ENCODE measurements at regions not wholly inside any gene's neighbourhood (a gene's known extent, or its start where the extent isn't known, plus 50 kb on each side); places are given as distances from the start of the nearest gene placed in this dataset.

DNA sequence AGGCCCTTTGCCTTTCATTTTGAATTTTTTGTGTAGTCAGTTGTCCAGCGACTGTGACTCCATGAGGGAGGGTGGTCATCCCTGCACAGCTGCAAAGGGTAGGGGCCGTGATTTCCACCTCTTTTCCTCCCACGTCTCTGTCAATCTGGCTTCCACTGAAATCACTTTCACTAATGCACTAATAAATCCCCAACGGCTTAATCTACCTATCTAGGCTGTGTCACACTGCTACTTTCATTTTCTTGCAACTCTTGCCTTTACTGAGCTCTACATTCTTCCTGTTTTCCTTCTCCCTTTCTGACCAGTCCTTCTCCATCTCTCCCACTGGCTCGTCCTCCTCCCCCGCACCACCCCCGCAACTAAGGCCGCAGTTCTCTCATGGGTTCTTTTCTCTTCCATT, 212.3 kb upstream of the FOXN3 start:
- DNase-seq: no peak

DNA sequence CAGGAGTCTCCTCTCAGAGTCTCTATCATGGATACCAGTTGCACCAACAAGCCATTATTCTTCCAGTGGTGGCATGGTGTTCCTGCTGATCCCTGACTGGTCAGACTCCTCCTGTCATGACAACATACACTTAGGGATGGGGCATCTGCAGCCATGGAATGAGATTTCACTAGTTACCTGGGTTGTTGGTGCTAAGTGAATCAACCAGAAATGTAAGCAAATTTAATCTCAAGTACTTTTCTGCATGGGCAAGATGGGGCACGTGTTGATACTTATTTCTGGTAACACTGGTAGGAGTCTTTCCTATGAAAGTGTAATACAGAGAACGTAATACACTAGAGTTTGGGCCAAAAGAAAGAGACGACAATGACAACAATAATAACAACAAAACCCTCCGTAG, 211.5 kb upstream of the FOXN3 start:
- DNase-seq: no peak

DNA sequence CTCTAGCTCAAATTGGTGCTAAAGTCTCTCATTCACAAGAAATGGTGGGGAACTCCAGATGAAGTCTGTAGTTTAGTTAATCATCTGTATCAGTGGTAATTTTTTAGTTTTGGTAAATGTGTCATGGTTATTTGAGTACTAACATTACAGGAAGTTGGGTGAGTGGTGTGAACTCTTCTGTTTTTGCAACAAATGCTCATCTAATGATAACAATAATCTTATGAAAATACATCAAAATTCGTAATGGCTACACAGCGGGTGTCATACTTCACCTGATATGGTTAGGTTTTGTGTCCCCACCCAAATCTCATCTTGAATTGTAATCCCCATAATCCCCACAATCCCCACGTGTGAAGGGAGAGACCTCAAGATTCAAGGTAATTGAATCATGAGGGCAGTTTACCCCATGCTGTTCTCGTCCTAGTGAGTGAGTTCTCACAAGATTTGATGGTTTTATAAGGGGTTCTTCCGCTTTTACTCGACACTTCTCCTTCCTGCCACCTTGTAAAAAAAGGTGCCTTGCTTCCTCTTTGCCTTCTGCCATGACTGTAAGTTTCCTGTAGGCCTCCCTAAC, 209.3 kb upstream of the FOXN3 start:
- DNase-seq: no peak

DNA sequence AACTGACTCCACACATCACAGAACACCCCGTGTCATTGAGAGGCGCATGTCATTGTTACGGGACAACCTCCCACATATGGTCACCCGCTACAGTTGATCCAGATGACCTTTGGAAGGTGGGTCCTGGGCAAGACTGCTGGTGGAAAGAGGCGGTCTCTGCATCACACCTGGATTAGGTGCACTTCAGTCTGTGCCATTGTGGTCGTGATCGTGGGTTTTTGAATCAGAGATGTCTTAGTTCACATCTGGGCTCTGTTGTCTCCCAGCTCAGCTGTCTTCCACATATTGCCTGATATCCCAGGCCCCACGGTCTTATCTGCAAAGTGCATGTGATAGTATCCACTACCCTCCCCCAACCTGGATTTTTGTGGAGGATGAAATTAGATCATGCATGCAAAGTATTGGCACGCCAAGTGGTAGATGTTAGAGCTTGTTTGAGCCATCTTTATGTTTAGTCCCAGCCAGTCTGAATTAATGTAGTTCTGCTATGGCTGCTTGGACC, 208.7 kb upstream of the FOXN3 start:
- DNase-seq: no peak

DNA sequence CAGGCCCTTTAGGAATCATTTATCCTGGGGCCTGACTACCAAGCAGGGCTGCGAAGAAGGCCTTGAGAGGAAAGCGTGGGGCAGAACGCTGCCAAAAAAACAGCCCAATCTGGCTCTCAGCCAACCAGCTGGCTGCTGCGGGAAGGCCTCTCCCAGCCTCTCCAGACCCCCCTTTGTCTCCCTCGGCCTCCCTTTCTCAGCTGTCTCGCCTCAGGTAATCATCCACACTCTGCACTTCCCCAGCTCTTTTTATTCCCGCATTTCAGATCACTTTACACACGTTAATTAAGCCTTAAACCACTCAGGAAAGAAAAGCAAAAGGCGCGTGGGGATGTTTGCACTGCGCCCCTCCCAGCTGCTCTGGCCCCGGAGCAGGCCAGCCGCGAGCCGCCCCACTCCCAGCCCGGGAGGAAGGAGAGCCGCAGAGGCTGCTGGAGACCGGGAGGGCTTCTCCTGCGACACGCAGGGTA, 208.2 kb upstream of the FOXN3 start:
- DNase-seq: peak; percentile 73

DNA sequence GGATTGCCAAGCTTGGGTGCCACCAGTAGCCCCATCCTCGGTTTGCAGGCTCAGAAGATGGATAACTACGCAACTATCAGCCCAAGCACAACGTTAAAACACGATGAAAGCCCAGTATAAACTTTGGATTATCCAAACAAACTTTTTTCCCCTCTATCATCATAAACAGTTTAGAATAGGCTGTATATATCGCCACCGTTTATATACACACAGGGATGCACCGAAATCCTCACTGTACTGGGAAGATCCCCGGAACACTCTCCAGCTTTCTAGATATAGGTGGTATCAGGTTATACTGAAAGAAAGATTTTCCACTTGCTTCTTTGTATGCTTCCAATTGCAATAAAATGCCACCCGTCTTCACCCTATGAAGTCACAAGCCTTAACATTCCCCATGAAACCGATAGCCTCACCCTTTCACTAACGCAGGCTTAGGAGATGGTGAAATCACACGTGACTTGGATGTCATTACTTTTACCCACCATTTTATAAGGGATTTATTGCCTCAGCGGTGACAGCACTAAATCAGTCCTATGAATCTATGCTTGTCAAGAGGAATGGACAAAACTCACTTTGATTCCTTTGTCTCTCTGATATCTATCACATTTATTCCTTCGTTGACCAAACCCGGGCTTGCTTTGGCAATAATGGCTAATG, 207.6 kb upstream of the FOXN3 start:
- DNase-seq: no peak

DNA sequence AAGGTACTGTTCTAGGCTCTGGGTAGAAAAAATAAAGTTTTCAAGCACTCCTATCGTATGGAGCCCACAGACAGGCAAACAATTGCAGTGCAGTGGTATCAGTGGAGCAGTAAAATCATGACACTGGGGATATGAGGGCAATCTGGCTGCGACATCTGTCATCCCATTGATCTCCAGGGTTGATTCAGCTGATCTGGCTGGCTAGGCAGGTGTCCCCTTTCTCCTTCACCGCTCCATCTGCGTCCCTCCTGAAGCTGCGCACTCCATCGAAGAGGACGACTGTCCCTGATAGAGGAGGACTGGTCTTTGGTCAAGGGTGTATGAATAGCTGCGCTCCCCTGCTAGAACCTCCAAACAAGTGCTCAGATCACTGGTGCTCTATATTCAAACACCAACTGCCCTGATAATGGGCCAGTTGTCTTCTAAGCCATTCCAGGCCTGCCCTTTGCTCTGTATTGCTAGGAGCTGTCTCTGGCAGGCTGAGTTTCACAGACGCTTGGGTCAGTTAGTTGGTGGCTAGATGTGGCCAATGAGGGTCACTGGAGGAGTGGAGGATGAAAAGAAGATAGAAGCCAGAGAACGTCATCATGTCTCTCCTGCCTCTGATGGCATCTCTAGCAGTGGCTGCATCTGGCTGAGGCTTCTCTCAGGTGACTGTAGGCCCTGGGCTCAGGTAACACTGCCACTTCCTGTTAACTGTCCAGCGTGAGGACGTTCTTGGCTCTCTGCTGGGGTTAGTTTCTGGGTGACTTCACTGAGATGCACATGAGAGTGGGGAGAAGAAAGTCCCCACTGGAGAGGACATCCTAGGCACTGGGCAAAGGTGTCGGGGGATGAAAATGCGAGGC, 205.0 kb upstream of the FOXN3 start:
- no peak for DNase-seq

DNA sequence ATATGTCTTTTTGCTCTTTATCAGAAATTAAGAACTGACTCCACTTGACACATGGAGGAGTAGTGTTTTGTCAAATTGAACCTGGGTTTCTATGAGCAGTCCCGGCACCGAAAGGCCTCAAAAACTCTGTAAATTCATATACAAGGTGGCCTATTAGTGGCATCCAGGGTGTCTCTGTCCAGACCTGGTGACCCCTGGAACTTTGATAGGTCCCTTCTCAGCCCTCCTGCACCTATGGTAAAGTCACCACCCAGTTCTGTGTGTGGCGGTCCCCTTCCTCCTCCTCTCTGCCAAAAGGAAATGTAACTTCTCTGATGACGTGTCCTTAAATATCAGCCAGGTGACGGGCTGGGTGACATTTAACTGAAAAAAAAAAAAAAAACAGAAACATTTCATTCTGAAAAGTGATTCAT, 204.0 kb upstream of the FOXN3 start:
- DNase-seq: no peak

DNA sequence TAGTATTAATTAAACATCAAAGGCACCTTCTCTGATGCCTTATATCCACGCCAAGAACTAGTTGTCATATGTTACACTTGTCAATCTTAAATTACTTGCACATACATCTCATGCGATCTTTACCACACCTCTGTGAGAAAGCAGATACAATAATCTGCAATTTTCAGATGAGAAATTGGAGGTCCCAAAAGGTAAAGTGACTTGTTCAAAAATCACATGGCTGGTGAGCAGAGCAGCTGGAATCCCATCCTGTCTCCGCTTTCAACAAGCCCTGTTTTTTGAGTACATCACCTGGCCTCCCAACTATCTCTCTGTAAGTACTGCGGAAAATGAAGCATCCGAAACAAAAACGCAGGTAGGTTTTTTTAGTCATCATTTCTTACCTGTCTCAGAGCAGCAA, 203.4 kb upstream of the FOXN3 start:
- no peak for DNase-seq

DNA sequence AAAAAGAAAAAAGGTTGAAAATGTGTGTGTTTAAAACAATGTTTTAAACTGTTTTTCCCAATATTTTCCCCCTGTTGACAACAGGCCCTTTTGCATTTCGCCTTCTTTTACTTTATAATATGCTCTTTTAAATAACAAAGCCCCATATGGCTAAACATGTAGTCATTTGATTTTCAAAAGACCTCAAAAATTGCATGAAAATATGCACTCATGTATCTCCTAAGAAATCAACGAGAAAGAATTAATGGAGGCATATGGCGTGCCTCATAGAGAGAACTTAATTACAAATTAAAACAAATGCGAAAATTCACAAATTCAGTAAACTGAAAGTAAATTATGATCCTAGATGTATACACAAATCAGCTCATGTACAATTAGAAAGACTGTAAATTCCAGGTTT, 202.6 kb upstream of the FOXN3 start:
- DNase-seq: no peak

DNA sequence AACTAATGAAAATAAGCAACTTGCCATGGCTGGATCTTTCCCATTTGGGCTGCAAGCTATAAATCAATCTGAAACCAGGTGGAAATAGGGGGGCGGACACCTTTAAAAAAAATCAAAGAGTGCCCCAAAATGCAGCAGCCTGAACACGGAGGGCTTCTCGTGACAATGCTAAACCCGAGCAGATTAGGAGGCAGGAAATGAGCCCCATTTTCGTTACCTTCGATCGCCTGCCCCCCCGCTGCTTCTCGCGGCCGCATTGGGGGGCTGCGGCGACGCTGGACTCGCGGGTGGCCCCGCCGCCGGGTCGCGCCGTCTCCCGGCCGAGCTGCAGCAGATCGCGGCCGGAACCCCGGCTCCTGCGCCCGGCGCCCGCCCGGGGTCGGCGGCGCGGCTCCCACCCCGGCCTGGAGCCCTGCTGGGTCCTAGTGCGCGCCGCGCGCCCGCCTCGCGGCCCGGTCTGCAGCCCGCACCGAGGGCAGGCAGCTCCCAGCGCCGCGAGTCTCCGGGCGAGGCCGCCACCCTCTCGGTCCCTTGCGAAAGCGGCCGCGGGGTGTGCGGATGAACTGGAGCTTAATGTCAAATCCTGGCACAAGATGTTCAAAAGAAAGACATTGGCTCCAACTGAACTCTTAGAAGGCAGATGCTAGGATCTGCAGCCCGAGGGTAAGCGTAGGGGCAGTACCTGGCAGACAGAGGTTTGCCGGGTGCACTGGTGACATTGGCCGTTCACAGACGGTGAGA, 201.9 kb upstream of the FOXN3 start:
- DNase-seq: peak; percentile 75

DNA sequence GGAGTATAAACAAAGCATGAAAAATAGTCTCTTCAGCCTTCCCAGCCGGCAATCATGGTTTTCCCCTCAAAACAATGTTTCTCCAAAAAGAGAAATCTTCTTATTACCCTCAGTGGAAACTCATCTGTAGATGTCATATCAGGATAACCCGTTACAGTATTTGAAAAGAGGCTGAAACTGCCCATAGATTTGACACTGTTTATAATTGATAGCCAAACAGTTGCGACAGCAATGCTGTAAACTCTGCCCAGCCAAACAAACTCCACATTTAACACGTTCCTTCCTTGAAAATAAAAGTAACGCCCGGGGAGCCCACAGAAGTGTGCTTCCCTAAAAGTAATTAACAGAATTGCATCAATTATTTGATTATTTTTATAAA, 201.3 kb upstream of the FOXN3 start:
- DNase-seq: peak; percentile 62

DNA sequence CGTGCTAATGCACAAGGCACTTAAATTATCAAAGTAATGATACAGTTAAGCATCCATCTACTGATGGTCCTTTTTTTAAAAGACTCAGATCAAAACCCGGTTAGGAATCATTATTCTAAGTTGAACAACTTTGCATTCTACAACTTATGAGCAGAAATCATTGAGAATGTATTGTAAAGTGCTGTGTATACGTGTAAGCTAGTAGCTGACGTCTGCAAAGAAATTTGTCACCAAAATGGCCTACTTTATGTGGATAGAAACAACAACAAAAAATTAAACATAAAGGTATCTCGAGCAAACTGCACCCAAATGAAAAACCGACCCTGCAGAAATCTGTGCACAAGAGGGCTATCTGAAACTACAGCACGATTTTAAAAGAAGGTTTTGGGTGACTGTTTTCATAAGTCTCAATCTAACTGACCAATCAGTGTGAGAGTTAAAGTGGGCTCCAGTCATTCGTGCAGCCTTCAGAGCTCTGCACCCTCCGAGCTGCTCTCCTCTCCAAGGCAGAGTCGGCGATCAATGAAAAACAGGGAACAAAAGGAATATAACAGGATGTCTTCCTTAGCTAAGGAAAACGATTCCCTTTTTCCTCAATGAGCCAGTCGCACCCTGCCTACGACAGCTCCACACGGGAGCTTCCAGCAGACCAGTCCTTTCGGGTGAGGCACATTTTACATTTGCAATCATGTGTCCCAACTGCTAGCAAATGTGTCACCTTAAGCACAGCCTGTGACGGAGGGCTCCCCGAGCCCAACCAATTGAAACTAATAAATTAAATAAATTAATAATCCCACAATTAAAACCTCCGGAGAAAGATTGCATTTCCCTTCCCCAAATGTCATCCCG, 200.7 kb upstream of the FOXN3 start:
- DNase-seq: peak; percentile 71

DNA sequence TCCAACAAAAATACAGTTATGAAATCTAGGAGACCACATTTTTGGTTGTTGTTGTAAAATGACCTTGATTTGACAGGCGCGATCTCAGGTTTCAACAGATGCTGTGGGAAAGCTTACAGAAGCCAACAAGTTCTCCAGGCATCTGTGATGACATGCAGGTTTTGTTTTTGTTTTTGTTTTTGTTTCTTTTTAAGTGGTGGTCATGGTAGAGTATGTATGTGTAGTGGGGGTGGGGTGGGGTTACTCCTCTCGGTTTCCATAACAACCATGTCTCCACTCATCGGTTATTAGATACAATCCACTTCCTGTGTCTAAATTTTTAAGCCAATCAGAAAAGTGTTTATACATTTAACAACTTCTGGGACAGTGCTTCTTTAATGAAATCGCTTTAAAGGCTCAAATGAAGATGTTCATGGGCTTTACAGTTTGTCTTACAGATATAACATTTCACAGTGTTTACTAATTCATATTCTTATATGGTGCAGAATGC, 199.9 kb upstream of the FOXN3 start:
- DNase-seq: peak; percentile 47

DNA sequence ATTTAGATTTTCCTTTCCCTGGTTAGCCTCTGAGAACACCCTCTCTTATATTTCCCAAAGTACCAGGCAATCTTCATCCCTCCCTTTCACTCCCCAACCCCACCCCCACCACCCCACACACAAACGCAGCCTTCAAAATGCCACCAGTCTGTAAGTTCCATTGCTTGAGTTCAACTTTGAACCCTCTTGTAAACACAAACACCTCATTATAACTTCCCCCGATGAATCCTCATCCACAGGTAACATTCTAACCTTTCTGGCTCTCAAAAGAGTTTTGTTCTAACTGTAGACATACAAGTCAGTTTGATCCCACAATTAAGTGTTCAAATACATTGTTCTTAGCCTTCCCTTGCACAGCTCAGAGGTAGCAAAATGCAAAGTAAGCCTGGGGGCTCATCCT, 199.4 kb upstream of the FOXN3 start:
- DNase-seq: no peak

DNA sequence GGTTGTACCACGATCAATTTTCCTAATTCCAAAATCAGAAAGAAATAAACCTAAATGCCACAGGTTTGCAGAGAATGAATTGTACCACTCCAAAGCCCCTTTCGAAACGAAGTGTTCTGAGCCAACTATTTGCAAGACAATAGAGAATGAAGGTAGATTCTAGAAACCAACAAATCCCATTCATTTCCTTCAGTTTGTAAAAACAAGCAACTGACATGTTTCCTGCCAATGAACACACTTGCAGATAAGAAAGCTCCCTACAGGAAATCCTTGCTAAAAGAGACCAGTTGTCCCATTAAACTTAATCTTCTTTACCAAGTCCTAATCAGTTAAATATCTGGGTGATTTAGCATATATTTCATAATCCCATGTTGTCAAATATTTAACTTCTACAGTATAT, 198.4 kb upstream of the FOXN3 start:
- DNase-seq: no peak

DNA sequence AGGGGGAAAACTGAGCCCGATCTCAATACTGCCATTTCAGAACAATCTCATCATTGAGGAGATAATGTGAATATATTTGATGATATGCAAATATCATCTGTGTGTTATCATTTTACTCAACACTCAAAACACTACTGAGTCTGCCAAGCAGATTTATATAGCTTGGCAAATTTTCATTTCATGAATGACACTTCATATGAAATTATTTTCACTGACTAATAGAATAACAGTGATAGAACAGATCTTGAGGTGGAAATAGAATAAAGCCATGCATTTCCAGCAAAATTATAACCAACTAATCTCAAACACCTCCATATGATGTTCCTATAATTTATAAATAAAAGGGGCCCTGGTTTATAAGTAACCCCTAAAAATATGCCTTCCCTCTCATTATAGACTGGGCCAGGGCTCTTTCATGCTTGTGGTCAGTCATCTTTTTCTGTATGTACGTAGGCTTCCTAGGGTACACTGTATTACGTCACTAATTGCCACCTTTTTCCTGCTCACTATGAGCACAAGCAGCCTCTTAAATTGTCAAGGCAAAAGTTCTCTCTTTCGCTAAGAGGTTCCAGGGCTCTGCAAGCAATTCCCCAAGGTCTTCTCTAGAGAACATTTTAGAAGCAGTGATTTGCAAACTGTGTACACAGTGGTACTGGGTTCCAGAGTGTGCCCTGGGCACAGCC, 197.1 kb upstream of the FOXN3 start:
- DNase-seq: no peak

DNA sequence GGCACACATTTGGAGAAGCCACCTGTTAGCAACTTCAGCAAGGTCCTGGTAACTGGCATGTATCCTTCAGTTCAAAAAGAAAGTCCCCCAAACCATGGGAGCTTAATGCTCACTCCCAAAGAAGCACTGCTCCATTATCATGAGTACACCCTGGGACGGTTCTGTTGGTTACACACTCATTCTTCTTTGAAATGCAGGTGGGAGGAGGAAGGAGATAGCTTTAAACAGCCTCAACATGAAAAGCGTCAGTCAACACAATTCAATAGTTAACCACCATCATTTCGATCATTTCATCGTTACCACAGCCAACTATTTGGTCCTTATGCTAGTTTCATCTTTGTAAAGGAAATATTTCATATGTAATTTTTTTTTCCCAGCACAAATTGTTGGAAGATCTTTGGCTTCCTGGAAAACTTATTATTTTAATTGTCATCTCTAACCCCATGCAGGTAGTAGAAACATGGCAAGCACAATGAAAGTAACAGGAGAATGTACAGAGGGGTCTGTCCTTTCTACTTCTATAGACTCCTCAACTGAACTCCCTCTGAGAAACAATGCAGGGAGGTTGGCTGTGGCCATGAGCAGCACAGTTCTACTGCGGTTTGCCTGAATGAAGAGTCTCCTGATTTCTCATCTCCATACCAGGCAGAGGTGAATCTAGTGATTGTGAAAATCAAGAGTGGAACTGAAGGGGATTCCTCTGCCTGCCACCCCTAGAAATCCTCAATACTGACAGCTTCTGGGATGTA, 196.4 kb upstream of the FOXN3 start:
- no peak for DNase-seq

DNA sequence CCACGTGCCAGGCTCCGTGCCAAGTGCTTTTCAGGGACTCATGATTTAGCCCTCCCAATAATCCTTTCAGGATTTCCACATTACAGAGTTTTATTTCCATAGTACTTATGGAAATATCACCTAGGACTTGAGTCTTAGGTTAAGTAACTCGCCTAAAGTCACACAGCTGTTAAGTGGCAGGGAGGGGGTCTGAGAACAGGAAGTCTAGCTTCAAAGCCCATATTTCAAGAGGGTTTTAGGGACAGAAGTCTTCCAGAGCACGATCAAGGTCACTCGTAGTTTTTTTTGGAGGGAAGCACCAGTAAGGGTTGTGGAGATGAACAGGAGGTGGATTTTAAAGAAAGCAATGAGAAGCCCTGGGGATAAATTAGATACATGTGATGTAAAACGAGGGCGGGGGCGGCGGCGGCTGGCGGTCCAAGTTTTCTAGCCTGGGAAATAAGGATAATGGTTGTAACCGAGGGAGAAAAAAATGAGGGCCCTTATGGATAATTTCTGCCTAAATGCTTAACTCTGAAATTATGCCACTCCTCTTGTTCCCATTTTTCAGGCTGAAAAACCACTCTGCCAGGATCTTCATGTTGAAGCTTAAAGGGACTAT, 192.6 kb upstream of the FOXN3 start:
- no peak for DNase-seq
